8988T (cell line): ENCODE measurements at regions not wholly inside any gene's neighbourhood (a gene's known extent, or its start where the extent isn't known, plus 50 kb on each side); places are given as distances from the start of the nearest gene placed in this dataset.

Experiments used
- DNase-seq: peaks from one replicate; pipeline ENCODE4 v3.0.0; 2011

DNA sequence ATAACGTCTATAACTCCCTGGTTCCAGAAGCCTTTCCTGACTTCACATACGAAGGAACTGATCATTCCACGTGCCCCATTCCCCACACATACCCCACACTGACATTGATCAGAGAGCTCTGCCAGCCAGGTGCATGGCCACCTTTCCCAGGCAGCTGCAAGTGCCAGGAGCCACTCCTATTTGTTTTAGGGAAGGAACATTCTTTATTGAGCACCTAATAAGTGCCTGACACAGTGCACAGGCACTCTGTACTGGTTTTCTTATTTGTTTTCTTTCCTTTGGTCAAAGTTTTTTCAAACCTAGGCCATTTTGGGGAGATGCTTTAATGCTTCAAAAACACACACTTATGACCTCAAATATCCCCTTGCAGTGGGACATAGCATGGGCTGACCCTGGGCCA is 50.0 kb downstream of the PITPNM2 start:
- DNase-seq: no peak

- no peak for DNase-seq
These were observed 50.4 kb downstream of the PITPNM2 start for GRCh38 chr12:123100450-123100849.

GRCh38 chr12:123099560-123100192 is 51.2 kb downstream of the PITPNM2 start:
- no peak for DNase-seq

DNA sequence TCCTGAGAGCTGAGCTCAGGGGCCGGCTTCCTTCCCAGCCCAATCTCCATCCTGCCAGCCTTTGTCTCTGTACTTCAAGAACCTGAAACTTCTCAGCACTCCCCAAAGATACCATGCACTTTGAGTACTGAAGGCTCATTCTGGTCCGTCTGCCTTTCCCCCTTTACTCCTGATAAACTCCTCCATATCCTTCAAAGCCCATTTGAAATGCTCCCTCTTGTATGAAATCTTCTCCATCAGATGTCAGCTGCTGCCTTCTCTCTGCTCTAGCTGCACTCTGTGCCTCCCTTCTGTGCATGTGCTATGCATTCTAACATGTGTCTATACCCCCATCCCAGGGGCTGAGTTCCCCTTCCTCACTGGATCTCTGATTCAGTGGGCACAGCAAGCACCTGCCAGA is 52.1 kb downstream of the PITPNM2 start:
- DNase-seq: no peak

GRCh38 chr12:123097561-123098084 is 53.3 kb downstream of the PITPNM2 start:
- no peak for DNase-seq

- DNase-seq: no peak
These were observed 54.1 kb downstream of the PITPNM2 start for GRCh38 chr12:123096741-123097140.

DNA sequence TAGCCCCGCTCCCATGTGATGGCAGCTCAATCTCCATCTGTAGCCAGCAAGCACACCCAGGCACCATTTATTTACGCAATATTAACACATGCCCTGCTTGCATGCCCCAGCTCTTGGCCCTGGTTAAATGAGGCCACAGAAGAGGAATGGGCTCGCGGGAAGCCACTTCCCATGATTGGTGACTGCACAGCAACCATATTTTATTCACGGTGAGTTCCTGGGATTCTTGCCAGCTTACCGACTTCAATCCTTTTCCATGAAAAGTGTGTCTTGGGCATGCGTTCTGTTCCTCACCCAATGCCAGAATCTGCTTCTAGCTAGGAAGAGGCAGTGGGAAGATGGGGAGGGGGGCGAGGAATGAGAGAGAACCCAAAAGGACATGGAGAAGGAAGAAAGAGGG is 54.7 kb downstream of the PITPNM2 start:
- no peak for DNase-seq

DNA sequence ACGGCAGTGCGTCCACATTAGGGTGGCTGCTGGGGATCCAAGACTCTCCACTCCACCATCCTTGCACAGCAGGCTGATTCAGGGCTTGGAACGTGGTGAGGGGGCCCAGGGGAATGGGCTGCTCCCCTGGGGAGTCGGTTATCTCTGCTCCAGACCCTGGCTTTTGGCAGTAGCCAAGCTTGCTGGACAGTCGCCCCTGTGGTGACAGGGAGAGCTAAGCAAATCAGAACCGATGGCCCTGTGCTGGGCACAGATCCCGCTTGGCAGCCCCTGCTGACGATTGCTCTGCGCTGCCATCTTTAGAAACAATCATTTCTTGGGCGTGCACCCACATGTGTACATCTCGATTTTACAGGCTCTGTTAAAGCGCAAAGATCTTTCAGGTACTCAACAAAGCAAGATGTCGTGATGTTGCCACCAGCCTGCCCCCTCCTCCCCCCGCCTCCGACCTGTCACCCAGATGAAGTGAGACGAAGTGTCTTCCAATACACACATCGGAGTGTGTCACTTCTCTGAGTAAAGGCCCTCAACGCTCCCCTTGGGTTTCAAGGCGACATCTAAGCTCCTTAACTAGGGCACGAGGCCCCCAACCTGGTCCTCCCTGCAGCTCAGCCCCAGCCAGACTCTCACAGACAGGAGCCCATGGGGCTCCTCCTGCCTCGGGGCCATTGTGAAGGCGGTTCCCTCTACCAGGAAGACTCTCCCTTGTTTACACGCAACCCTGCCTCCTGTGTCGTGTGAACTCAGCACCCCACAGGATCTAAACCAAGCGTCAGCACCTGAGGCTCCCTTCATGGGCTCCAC is 55.6 kb downstream of the PITPNM2 start:
- DNase-seq: no peak

- no peak for DNase-seq
These were observed 56.4 kb downstream of the PITPNM2 start for GRCh38 chr12:123094349-123095077.

- DNase-seq: no peak
These were observed 58.0 kb downstream of the PITPNM2 start for GRCh38 chr12:123092866-123093265.

DNA sequence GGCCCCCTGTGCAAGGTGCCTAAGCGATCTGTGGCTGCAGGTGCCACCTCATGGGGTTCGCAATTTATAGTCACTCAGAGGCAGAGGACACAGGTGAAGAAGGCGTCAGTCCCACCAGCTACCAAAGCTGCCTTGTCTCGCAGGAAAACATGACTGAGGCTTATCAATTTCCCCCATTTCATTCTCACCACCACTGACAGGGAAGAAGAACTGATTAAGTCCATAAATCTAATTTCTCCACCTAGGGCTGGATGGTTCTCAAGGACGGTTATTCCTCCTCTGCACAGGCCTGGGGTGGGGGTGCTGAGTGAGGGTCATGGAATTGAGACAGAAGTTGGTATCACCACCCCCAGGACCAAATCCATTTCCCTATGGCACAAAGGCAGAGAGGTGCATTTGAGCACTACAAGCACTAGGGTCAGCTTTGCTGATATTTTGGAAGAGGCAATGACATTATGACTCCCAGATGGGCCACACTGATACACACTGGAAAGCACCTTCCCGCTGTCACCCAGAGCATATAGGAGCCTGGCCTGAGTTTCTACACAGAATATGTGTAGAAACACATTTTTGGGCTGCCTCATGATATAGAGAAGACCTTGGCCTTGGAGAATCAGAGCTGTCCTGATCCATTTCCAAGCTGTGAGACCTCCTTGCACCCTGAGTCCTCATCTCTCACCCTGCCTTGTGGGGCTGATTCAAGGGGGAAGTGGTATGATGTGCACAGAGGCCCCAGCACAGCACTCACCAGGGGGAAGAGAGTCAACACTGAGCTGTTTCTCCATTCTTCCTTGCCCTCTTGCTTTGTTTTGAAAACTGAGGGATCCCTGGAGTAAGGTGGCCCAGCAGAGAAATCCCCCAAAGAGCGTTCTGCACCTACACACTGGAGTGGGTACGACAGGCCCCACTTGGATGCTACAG is 59.4 kb downstream of the PITPNM2 start:
- no peak for DNase-seq

DNA sequence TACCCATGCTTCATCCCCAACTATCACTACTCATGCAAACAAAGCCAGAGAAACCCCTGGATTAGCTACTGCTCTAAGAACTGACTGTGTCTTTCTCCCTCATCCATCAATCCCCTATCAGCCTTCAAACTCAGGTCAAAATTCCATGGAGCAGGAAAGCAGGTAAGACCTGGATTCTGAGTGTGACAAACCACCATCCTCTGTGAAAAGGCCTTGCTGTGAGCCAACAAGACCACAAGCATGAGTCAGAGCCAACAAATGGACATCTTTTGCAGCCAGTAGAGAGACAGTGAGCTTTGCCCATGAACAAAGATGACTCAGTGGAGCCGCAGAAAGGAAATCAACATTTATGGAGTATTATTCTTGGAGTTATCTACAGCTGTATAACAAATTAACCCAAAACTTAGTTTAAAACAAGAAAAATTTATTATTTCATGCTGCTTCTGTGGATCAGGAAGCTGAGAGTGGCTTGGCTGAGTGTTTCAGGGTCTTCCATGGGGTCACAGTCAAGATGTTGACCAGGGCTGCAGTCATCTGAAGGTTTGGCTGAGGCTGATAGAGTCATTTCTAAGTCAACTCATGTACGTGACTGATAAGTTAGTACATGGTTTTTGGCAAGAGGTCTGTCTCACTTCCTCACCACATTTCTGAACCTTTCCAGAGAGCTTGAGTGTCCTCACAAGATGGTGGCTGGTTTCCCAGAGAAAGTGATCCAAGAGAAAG is 61.1 kb downstream of the PITPNM2 start:
- peak; percentile 55 for DNase-seq

- no peak for DNase-seq
These were observed 61.8 kb downstream of the PITPNM2 start for GRCh38 chr12:123089140-123089539.

DNA sequence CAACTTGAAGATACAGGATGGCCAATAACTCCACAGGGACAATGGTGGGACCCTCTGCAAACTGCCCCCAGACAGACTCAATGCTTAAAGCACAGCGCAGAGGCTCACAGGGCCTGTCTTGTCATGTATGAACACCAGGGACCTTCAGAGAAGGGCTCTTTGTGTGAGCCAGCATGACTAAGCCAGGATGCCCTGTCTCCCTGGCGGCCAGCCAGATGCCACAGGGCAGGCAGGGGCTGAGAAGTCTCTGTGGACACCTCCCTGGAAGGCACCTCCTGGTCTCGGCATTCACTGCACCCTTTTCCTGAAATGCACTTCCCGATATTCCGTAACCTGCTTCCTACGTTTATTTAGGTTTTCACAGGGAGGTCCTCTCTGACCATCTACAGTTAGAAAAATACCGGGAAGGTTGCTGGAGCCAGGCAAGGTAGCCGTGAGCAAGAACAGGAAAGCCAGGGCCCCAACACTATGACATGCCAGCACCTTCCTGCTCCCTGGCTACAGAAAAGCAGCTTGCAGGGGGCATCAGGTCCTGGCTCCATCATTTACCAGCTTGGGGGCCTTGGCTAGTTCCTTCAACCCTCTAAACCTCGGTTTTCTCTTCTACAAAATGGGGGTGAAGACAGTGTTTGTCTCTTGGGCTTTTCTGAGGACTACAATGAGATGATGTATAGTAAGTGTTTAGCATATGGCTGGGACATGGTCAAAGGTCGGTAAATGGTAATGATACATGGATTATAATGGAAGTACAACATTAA is 65.0 kb downstream of the PITPNM2 start:
- peak; percentile 85 for DNase-seq

DNA sequence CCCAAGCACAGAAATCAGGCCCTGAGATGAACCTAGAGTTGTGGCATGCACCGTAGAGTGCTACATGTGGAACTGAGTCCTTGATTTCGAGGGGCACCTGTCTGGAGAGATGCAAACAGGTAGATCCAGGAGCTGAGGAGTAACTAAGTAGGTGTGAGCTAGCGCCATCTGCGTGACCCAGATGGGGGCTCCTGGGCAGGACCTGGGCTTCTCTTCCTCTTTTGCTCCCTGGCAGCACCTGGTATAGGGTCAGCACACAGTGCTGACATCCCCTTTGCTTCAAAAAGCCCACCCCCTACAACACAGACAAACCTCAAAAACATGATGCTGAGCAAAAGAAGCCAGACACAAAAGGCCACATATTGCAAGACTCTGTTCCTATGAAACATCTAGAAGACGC is 65.8 kb downstream of the PITPNM2 start:
- no peak for DNase-seq

DNA sequence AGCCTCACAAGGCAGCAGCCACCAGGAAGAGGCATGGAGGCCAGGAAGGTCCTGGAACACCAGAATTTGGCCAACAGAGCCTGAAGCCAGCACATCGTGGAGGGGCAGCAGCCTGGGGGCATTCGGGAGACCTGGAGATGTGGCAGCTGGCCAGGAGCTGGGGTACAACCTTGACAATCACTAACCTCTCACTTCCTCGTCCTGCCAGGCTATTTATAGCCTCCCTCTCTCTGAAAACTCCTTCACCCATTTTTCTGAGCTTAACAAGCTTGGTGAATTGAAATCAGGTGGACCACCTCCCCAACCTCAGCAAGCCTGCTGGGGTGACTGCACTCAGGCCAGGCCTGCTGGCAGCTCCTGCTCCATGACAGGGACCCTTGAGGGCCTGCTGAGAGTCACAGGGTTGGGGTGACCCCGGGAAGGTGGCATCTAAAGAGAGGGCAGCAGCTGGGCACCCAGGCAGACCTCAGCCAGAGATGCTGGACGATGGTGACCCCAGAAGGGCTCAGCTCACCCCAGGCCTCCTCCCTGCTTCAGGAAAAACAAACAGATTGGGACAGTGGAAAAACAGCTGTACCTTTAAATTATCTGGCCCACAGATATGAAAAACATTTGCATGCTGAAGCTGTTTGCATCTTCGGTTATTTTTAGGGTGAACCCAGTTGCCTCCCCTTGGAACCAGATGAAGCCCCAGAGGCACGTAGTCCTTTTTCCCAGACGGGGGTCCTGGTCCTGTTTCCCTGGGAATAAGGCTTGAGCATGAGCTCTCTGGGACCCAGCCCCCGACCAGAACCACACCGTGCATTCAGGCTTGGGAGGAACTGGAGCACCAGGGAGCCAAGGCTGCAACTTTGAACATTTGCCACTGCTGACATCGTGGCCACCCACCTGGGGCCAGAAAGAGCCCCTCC is 67.0 kb downstream of the PITPNM2 start:
- no peak for DNase-seq

DNA sequence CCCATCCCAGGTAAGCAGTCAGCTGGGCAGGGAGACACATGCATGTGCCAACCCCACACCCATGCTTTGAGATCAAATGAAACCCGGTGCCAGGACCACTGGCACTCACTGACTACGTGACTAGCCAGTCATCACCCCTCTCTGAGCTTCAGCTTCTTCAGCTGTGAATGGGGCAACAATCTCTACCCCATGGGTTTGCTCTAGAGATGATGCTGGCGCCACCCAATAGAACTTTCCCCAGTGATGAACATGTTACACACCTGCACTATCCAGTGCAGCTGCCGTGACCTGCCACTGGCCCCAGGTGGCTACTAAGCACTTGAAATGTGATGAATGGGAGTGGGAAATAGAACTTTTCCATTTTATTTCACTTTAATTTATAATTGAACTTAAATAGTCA is 70.3 kb downstream of the PITPNM2 start:
- no peak for DNase-seq

DNA sequence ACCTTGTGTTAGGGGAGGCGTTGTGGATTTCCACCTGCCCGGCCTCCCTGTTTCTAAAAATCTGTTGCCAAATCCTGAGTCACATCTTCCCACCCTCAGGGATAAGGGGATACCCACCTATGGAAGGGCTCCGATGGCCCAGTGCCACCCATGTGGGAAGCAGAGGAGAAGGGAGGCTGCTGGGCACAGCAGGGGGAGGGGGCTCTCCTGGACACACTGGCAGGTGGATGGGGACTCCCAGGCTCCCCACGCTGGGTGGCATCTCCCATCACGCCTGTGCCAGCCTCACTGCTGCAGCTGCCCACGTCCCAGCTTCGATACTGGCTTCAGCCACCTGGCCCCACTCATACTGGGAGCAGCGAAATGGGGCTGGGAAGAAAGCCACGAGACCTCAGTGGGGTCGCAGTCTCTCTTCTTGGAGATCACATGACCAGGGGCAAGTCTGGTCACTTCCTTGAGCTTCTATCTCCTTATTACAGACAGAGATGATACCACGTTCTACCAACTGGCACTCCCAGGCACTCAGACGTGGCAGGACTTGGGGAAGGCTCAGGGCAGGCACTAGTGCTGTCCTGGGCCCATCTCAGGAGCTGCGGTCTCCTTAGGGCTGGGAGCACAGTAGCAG is 72.2 kb downstream of the PITPNM2 start:
- DNase-seq: no peak

- peak; percentile 39 for DNase-seq
These were observed 72.8 kb downstream of the PITPNM2 start for GRCh38 chr12:123078120-123078465.
